Stimulated activated CD8-positive, alpha-beta memory T cell treated with anti-CD3 and anti-CD28 coated beads, Interleukin-15, amount 100 ng/mL, for 24 hours (primary cell): ENCODE measurements at regions not wholly inside any gene's neighbourhood (a gene's known extent, or its start where the extent isn't known, plus 50 kb on each side); places are given as distances from the start of the nearest gene placed in this dataset.
"Not testable (repeated sequence)": the region's sequence is repeated elsewhere in the genome, so short reads cannot be mapped to it uniquely, and the experiment has no call there.

ENCODE experiments used
- DNase-seq: peaks from one replicate; pipeline ENCODE4 v3.0.0-alpha.2; 2020; ENCODE audit warnings: low read depth

GRCh38 chr3:11739706-11740105 is 96.0 kb upstream of the VGLL4 start:
- no peak for DNase-seq

GRCh38 chr3:11739123-11739522 is 95.4 kb upstream of the VGLL4 start:
- no peak for DNase-seq

GRCh38 chr3:11737742-11738141 is 94.0 kb upstream of the VGLL4 start:
- DNase-seq = no peak

GRCh38 chr3:11736136-11736833 is 92.6 kb upstream of the VGLL4 start:
- no peak for DNase-seq

- no peak for DNase-seq
Measured at GRCh38 chr3:11735638-11736037, 91.9 kb upstream of the VGLL4 start.

- DNase-seq = not testable (repeated sequence)
Measured at GRCh38 chr3:11735111-11735510, 91.4 kb upstream of the VGLL4 start.

GRCh38 chr3:11733914-11734313 is 90.2 kb upstream of the VGLL4 start:
- no peak for DNase-seq

- DNase-seq = no peak
Measured at GRCh38 chr3:11727207-11727606, 83.5 kb upstream of the VGLL4 start.

- DNase-seq = no peak
Measured at GRCh38 chr3:11726146-11726545, 82.4 kb upstream of the VGLL4 start.

- DNase-seq = not testable (repeated sequence)
Measured at GRCh38 chr3:11725340-11725641, 81.6 kb upstream of the VGLL4 start.

GRCh38 chr3:11724615-11725339 is 81.1 kb upstream of the VGLL4 start:
- DNase-seq = no peak

GRCh38 chr3:11721479-11721878 is 77.8 kb upstream of the VGLL4 start:
- no peak for DNase-seq

- DNase-seq = no peak
Measured at GRCh38 chr3:11720917-11721411, 77.2 kb upstream of the VGLL4 start.

GRCh38 chr3:11720304-11720898 is 76.7 kb upstream of the VGLL4 start:
- no peak for DNase-seq

GRCh38 chr3:11719406-11720303 is 75.9 kb upstream of the VGLL4 start:
- peak; percentile 29 for DNase-seq

- no peak for DNase-seq
Measured at GRCh38 chr3:11718637-11719405, 75.1 kb upstream of the VGLL4 start.

GRCh38 chr3:11717768-11718636 is 74.3 kb upstream of the VGLL4 start:
- no peak for DNase-seq

- no peak for DNase-seq
Measured at GRCh38 chr3:11717301-11717700, 73.6 kb upstream of the VGLL4 start.

- DNase-seq = no peak
Measured at GRCh38 chr3:11716573-11717290, 73.0 kb upstream of the VGLL4 start.

GRCh38 chr3:11713171-11713570 is 69.5 kb upstream of the VGLL4 start:
- DNase-seq = no peak
